GM21447 (cell line): ENCODE measurements at regions not wholly inside any gene's neighbourhood (a gene's known extent, or its start where the extent isn't known, plus 50 kb on each side); places are given as distances from the start of the nearest gene placed in this dataset.
"Not testable (repeated sequence)": the region's sequence is repeated elsewhere in the genome, so short reads cannot be mapped to it uniquely, and the experiment has no call there.

Source experiments
- ATAC-seq: cut with Tn5 transposase; IDR thresholded peaks from one replicate; pipeline ENCODE4 v1.9.1; 2021; ENCODE audit not compliant: unreplicated experiment

DNA sequence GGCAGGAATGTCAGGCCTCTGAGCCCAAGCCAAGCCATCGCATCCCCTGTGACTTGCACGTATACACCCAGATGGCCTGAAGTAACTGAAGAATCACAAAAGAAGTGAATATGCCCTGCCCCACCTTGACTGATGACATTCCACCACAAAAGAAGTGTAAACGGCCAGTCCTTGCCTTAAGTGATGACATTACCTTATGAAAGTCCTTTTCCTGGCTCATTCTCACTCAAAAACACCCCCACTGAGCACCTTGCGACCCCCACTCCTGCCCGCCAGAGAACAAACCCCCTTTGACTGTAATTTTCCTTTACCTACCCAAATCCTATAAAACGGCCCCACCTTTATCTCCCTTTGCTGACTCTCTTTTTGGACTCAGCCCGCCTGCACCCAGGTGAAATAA, 185.8 kb upstream of the MEIS1 start:
- not testable (repeated sequence) for ATAC-seq

DNA sequence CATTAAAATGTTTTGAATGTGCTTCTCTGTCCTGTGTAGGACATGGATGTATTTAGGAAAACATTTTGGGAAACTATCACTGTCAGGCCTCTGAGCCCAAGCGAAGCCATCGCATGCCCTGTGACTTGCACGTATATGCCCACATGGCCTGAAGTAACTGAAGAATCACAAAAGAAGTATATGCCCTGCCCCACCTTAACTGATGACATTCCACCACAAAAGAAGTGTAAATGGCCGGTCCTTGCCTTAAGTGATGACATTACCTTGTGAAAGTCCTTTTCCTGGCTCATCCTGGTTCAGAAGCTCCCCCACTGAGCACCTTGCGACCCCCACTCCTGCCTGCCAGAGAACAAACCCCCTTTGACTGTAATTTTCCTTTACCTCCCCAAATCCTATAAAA, 191.1 kb upstream of the MEIS1 start:
- not testable (repeated sequence) for ATAC-seq

DNA sequence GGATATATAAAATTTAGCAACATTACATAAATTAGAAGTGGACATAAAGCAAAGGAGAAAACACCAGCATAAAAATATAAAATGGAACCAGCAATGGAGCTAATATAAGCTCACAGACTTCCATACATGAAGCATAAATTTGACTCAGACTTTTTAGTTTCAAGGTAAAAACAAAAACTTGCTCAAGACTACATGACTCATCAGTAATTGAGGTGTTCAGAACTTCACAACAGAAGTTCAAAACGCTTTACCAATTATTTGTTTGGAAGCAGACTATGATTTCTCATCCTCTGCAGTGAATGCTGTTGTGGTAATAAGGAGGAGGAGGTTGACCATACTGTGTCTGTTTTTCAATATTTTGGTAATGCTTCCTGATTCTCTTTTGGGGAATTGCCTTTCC, 192.0 kb upstream of the MEIS1 start:
- not testable (repeated sequence) for ATAC-seq

DNA sequence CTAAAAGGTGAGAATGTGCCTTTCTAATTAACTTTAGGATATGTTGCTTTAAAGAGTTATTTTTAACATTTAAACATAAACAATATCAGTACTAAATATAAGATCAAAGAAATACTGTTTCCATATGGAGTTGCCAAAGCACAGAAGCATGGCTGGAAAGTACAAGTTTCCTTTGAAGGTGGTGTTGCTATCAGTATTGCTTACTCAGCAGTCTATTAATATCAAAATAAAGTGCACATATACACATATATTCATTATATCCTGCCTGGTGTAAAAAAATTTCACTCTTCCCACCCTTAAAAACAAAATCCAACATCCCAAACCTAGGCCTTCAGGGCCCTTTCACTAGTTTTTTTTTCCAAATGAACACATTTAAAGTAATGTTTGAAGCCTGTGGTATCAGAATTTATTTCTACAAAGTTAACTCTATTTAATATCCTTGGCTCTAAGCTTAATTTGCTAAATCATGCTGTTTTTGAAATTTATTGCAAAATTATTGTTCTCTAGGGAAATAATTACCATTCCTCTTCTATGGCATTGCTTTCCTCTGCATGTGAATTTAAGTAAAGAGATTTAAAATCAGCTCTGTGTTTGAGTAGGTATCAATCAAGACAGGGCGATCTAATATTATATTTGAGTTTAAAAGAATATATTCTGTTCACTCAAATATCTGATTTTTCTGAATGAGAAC, 192.7 kb upstream of the MEIS1 start:
- ATAC-seq: no peak

DNA sequence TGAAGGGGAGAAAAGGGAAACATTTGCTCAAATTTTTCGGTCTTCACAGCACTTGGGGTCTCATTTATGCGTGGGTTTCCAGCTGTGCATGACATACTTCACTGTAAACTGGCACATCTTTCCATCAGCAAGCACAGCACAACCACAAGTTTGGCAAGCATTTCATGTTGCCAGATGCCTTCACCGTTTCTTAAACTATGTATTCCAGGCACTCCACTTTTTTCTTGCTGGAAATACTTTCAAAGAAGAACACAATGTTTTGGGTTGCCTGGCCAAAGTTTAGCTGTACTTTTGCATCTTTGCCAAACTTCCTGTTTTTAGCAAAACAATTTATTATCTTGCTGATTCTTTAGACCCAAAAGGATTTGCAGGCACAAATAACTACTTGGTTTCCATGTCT, 194.6 kb upstream of the MEIS1 start:
- no peak for ATAC-seq

DNA sequence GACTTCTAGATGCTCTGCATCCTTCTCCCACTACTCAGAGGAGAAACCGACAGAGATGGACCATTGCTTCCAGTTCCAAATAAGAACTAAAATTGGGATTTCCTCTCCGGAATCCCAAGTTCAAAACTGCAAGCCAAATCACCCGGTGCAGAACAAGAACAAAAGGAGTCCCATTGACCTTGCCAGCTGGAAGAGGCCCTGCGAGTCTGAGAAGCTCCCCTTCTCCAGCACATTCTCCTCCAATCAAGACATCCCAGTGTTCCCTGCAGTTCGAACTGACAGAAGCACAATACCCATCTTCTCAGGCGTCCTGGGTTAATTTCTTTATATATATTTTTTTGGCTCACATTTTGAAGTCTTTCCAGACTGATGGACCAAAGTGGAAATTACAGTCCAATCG, 195.3 kb upstream of the MEIS1 start:
- ATAC-seq: no peak

DNA sequence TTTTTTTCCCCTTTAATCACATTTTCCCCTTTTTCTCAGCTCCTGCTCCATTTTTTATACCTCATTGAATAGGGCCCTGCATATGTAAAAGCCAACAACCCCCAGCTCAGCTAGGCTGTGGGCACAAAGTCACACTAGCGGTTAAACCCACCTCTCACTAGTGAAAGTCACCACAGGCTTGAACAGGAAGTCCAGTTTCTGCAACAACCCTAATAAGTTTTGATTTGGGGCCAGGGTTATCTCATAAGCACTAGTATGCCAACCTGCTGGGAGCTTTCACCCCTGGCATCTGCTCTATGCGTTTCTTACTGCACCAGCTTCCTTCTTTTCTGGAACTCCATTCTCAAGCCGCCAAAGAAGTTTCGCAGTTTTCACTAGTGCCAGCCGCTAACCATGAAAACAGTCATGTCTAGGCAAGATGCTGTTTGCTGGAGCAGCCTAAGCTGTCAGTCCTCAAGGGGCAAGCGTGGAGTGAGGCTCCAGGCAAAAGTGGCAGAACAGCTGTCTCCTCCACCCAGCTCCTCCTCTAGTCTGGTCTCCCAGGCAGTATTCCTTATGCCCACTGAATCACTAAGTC, 197.0 kb upstream of the MEIS1 start:
- no peak for ATAC-seq

DNA sequence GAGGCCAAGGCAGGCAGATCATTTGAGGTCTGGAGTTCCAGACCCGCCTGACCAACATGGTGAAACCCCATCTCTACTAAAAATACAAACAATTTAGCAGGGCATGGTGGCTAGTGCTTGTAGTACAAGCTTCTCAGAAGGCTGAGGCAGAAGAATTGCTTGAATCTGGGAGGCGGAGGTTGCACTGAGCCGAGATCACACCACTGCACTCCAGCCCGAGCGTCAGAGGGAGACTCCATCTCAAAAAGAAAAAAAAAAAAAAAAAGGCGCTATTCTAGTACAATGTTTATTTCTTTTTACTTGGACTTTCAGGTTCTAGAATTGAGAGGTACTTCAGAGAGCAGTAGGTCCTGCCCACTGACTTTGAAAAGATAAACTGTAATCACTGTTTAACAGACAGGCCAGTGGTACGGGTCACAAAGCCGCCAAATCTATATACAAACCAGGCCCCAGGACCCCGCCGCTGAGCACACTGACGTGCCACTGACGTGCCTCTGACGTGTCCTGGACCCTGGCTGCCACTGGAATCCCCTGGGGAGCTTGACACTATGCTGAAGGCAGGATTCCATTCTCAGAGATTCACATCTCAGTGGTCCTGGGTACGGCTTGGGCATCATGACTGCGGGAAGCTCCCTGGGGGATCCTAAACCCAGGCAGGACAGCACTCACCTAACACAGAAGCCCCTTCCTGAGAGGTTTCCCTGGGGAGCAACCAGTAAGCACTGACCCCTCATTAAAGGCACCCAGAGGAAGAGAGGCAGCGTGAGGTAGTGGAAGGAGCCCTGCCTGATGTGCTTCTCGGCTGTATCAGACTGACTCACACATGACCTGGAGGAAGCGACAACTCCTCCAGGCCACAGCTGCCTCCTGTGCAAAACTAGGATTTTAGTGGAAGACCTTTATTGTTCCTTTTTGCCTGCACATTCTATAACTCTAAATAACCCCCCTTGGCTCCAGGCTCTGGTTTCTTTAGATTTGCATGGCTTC, 197.8 kb upstream of the MEIS1 start:
- ATAC-seq: no peak

DNA sequence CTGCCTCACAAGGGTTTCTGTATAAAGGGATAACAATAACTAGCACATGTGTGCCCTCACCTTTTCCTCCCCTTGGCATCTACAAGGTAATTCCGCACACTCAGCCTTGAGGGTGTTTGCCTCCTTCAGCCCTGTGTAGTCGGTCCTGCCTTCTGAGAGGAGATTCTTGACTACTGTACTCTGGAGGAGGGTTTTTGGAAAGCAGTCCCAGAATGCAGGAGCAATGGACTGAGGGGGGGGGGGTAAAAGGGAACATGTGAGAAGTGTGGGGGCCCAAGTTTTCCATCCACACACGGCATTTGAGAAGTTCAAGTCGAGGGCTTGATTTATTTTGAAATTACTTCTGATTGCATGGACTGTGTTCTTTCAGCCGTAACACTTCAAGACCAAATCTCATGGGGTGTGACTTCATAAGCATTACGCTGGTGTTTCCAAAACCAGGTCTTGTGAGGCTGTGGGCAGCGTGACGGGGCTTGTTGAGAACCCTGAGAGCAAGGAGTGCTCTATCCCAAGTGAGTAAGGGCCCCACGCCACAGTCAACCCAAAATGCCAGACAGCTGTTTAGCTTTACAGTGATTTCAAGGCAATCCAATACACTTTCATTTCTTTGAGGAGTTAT, 198.7 kb upstream of the MEIS1 start:
- no peak for ATAC-seq

DNA sequence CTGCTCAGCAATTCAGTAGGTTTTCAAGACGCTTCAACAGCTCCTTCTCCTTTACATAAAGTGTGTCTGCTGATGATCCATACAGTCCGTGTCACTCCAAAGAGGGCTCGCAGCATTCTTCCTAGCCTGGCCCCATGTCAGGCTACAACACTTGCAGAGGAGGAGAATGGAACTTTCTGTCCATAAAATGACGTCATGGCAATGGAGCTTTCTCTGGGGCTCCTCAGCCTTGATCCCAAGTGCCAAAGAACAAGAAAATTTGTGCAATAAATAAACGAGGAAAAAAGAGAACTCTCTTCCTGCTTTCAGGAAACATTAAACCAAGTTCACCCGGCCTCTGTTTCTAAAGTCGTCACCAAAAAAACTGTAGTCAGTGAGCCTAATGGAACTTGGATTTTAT, 199.5 kb upstream of the MEIS1 start:
- ATAC-seq: no peak

DNA sequence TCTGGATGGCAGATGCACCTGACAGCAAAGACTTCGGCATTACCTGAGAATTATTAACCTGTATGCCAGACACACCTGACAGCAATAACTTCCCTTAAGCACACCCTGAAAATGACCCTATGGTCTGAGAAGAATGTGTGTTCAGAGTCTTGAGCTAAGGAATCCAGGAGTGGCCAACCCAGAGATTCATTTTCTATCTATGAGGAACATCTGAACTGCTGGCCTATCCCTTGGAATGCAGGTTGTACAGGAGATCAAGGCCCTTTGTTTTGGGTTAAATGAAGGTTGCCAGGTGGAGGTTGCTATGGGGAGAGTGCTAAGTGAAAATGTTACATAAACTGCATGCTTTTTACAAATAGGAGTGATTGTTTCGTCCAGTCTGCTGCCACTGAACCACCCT, 200.9 kb upstream of the MEIS1 start:
- no peak for ATAC-seq

DNA sequence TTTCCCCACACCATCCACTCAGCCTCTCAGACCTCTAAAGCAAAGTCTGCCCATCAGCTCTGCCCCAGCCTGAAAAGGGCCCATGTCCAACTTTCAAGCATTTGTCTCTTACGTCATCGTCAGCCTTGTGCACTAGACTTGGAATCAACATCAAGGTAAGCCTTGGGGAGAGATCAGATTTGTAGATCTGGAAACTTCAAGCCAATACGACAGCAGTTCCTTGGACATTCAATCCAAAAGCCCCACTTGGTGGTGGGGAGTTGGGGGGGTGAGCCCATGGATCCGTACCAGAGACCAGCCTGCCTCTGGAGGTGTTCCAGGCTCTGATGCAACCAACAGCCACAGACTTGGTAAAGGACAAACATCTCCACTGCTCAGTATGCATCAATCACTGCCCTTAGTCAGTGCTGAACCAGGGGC, 206.8 kb upstream of the MEIS1 start:
- no peak for ATAC-seq

DNA sequence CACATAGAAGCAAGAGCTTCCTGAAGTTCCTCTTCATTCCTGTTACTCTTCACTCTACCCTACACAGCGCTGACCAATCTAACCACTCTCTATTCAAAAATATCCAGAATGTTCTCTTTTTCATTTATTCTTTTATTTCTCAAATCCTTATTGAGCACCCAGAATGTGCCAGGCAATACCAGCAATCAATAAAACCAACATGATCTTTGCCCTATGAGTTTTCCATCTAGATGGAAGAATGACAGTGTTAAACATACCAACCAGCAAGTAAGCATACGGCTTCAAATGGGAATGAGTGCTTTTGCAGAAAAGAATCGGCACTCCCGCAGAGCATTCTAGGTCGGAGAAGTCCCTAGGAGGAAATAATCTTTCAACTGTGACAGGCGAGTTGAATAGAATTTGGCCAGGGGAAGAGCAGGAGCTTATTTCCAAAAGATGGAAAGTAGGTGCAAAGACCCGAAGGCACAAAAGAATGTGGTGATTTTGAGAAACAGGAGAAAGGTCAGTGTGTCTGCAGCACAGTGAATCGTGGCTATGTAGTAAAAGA, 217.8 kb upstream of the MEIS1 start:
- no peak for ATAC-seq

DNA sequence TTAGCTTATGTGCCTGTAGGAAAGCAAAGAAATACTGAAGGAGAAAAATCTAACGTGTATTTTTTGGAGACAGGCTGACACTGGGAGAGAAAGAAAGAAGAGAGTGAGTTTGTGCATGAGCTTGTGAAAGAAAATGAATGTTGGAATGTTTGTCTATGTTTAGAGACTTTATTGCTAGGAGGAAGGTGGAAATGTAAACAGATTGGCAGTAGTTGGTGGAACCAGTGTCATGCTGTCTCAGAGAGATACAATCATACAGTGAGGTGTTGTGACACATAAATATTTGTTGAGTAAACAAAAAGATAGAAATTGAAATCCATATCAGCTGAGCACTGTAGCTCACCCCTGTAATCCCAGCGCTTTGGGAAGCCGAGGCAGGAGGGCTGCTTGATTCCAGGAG, 222.2 kb upstream of the MEIS1 start:
- ATAC-seq: no peak

DNA sequence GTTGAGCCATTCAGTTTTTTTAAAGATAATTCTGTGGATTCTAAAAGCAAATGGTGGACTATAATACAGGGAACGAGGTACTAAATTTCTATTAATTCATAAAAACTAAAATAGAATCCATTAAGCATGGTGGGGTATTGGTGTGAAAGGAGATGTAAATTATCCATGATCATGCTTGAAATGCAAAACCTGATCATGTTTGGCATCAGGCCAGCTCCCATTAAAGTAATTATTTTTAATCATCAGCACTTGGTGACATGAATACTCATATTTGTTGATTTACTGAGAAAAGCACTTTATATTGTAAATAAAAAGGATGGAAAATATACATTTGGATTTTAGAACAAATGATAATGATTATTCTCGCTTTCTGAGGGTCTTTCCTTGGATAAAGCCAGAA, 232.3 kb upstream of the MEIS1 start:
- ATAC-seq: no peak

DNA sequence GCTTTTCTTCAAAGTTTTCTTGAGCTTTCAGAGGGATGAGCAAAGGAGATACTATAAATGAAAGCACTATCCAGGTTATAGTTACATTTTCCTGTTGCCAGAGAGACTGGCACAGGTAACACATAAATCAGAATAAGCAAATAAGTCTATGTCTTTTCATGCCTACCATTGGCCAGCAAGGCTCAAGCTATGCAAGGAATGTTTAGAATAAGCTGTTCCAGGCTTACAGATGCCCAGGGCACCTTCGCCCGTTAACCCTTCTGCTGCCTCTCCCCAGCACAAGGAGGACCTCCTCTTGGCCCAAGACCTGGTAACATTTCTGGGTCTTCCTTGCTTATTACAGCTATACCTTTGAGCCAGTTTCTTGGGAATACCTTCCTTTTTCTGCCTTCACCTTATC, 233.7 kb upstream of the MEIS1 start:
- no peak for ATAC-seq

DNA sequence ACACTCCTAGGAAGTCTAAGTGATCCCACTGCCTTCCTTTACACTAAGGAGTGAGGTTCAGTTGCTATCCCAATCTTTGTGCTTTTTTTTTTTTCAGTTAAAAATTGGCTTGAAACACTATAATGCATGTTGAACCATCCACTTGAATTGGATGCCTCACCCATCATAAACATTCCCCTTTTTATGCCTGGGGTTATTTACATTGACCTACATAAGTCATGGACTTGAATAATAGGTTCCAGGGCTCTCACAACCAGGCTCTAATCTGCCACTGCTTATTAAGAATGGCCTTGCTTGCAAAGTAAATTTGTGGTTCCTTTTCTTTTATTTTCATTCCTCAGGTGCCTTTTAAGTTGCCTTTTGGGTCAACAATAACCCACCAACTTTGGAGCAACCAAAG, 236.1 kb upstream of the MEIS1 start:
- ATAC-seq: no peak

DNA sequence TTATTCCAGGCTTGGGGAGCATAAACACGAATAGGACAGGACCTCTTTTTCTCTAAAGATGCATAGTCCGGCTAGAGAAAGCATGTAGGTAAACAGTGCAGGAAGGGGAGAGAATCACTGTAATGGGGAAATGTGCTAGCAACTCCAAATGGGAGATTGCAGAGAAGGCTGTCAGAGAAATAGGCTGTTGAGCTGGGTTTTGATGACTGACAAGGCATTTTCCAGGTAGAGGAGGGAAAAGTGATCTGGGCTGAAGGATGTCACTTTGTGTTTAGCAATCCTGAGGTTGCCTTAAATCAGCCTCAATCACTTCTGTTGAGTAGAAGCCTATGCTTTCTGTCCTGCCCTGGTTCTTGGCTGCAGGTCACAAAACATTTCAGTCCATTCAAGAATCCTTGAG, 242.0 kb upstream of the MEIS1 start:
- no peak for ATAC-seq

DNA sequence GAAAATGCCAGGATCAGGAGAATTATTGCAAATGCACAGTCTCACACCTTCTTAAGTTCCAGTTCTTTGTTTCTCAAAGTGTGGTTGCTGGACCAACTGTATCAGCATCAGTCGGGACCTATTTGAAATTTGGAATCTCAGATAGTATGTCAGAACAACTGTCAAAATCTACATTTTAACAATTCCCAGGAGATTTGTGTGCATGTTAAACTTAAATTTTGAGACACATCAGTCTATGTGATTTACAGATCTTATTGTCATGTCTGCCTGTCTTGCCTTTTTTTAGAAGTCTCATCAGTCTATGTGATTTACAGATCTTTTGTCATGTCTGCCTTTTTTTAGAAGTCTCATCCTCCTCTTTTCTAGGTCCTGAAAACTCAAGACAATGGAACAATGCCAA, 243.6 kb upstream of the MEIS1 start:
- ATAC-seq: no peak

DNA sequence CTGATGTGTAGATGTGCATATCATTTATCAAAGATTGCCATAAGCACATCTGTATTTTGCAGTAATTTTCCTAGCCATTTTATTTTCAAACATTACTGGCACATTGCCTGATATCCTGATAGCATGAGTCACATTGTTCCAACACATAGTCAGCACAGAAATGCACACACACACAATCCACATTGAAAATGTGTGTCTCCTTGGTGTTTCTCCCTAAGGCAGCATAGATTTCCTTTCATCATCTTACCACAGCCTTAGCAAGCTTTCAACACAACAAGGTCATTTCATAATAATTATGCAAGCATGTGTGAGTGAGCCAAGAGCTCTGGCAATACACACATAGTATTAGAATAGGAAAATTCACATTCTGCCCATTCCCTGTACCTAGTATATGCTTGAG, 245.4 kb upstream of the MEIS1 start:
- no peak for ATAC-seq

DNA sequence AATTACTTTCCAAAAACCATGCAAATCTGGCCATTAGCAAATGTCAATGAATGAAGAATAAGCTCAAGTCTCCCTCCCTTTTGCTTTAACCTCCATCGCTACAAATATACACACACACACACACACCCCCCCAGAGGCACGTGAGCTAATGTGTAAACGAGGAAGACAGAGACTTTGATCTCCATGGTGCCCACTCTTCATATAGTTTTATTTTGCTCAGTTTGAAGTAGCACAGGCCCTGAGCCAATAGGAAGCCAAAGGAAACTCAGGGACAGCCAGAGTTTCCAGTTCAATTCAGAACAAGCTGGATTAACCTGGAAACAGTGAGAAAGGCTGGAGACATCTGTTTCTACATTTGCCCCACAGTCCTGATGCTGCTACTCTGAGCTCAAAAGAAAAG, 248.4 kb upstream of the MEIS1 start:
- ATAC-seq: no peak
